PC-3 (cell line): ENCODE measurements at regions not wholly inside any gene's neighbourhood (a gene's known extent, or its start where the extent isn't known, plus 50 kb on each side); places are given as distances from the start of the nearest gene placed in this dataset.

Experiments
- ATAC-seq: fragments of 200-7000 bp; cut with Tn5 transposase; 2 replicates; pipeline ENCODE4 v1.9.1; 2020; ENCODE audit warnings: mild to moderate bottlenecking, moderate library complexity
- BruUV-seq: library from RNA; stranded (reverse); fragments of 400-500 nt; replicated peaks from 2 replicates; lab custom pipeline; 2021; lab: Mats Ljungman, UMichigan
- CTCF ChIA-PET: fragments of 300-600 bp; sonication (Branson Sonifier 250); formaldehyde crosslinking; loops from one replicate; lab custom pipeline; 2022; ENCODE audit warnings: antibody characterized with exemption; lab: Charles Lee
- POLR2A ChIA-PET: fragments of 300-600 bp; sonication (Branson Sonifier 250); formaldehyde crosslinking; loops from one replicate; lab custom pipeline; 2022; ENCODE audit warnings: antibody characterized with exemption; ENCODE audit not compliant: unreplicated experiment; lab: Charles Lee
- DNase-seq: peaks from one replicate; pipeline ENCODE4 v3.0.0-alpha.2; 2015
- H2AFZ ChIP-seq: fragments of 300-600 bp; sonication (generic); 2 replicates; pipeline ENCODE4 v1.6.0; 2016; ENCODE audit warnings: antibody characterized with exemption, low read length
- H3F3A ChIP-seq: fragments of 300-600 bp; sonication (generic); one replicate; pipeline ENCODE4 v1.6.0; 2017; ENCODE audit warnings: antibody characterized with exemption, low read length, control low read depth, mild to moderate bottlenecking; ENCODE audit not compliant: unreplicated experiment
- H3K27ac ChIP-seq: fragments of 300-600 bp; sonication (generic); 2 replicates; pipeline ENCODE4 v1.5.1; 2016; ENCODE audit warnings: mild to moderate bottlenecking, low read length
- H3K27me3 ChIP-seq: fragments of 300-600 bp; sonication (generic); 2 replicates; pipeline ENCODE4 v1.6.1; 2016; ENCODE audit warnings: low read length, mixed read lengths
- H3K36me3 ChIP-seq: fragments of 300-600 bp; sonication (generic); 2 replicates; pipeline ENCODE4 v1.6.1; 2016; ENCODE audit warnings: low read depth, mixed run types, low read length, mixed read lengths
- H3K4me1 ChIP-seq: fragments of 300-600 bp; sonication (generic); 2 replicates; pipeline ENCODE4 v1.5.1; 2016; ENCODE audit warnings: low read length; ENCODE audit not compliant: insufficient read depth
- H3K4me2 ChIP-seq: fragments of 300-600 bp; sonication (generic); 2 replicates; pipeline ENCODE4 v1.6.0; 2016; ENCODE audit warnings: low read length
- H3K4me3 ChIP-seq: fragments of 300-600 bp; sonication (generic); 2 replicates; pipeline ENCODE4 v1.5.1; 2016; ENCODE audit warnings: mild to moderate bottlenecking, low read length, mixed read lengths
- H3K79me2 ChIP-seq: fragments of 300-600 bp; sonication (generic); 2 replicates; pipeline ENCODE4 v1.6.1; 2017; ENCODE audit warnings: low read length, mixed read lengths
- H3K9ac ChIP-seq: fragments of 300-600 bp; sonication (generic); 2 replicates; pipeline ENCODE4 v1.6.0; 2016; ENCODE audit warnings: mild to moderate bottlenecking, low read length
- H3K9me2 ChIP-seq: fragments of 300-600 bp; sonication (generic); replicated peaks from 2 replicates; pipeline ENCODE4 v1.6.1; 2016; ENCODE audit warnings: mixed run types, low read length, mixed read lengths
- H3K9me3 ChIP-seq: fragments of 300-600 bp; sonication (generic); 2 replicates; pipeline ENCODE4 v1.6.1; 2016; ENCODE audit warnings: low read length, mixed read lengths
- H4K20me1 ChIP-seq: fragments of 300-600 bp; sonication (generic); 2 replicates; pipeline ENCODE4 v1.6.1; 2016; ENCODE audit warnings: low read length, mixed read lengths
- CTCF ChIP-seq: fragments of 300-600 bp; sonication (generic); conservative IDR thresholded peaks from 2 replicates; pipeline ENCODE4 v1.5.1; 2017; ENCODE audit warnings: antibody characterized with exemption, low read depth, mild to moderate bottlenecking, low read length
- EZH2 ChIP-seq: fragments of 300-600 bp; sonication (generic); IDR thresholded peaks from one replicate; pipeline ENCODE4 v1.6.1; 2017; ENCODE audit warnings: antibody characterized with exemption, mild to moderate bottlenecking, low read length; ENCODE audit not compliant: unreplicated experiment
- EZH2phosphoT487 ChIP-seq: fragments of 300-600 bp; sonication (generic); IDR thresholded peaks from 2 replicates; pipeline ENCODE4 v1.6.1; 2018; ENCODE audit warnings: mild to moderate bottlenecking, antibody characterized with exemption, low read length, borderline replicate concordance
- intact Hi-C: fragments of 100-400 bp; cut with micrococcal nuclease; formaldehyde crosslinking; loops from 2 replicates; pipeline ENCODE4 v1.9.0; 2023

- intact Hi-C loops, result no loop called here
- H3K79me2 ChIP-seq, result no peaks in the 10 kb centered on the region
- POLR2A ChIA-PET, result no interaction called here
- BruUV-seq, result no TSS peak
- no peaks in the 10 kb centered on the region; the same call in 1 of the 2 replicates for H3K9me2 ChIP-seq
- H3K4me2 ChIP-seq, result no peak overlapping the region
- no peaks in the 10 kb centered on the region for H3K36me3 ChIP-seq
- TF ChIP-seq CTCF, result no peak
- TF ChIP-seq EZH2phosphoT487, result no peak
- no peak for TF ChIP-seq EZH2
- CTCF ChIA-PET, result no interaction called here
- H4K20me1 ChIP-seq, result no peaks in the 10 kb centered on the region
- H2AFZ ChIP-seq, result no peak overlapping the region
- H3K4me3 ChIP-seq, result no peak overlapping the region
- H3K27me3 ChIP-seq, result no peaks in the 10 kb centered on the region
- no peak overlapping the region for H3K27ac ChIP-seq
- H3F3A ChIP-seq, result no peaks in the 10 kb centered on the region
- no peaks in the 10 kb centered on the region for H3K4me1 ChIP-seq
- ATAC-seq, result no peak
- DNase-seq, result no peak
- no peak overlapping the region for H3K9ac ChIP-seq
- no peaks in the 10 kb centered on the region for H3K9me3 ChIP-seq
These were observed 119.5 kb upstream of the ARHGAP5 start for GRCh38 chr14:31957565-31957964.

GRCh38 chr14:31960039-31960438 is 117.1 kb upstream of the ARHGAP5 start:
- POLR2A ChIA-PET, result no interaction called here
- DNase-seq, result no peak

More at GRCh38 chr14:31960039-31960438, 117.1 kb upstream of the ARHGAP5 start:
- Histone ChIP-seq H3K27me3 (no peaks in the 10 kb centered on the region), H3K36me3 (no peaks in the 10 kb centered on the region), H3K4me3 (no peak overlapping the region), H3K9me3 (no peaks in the 10 kb centered on the region), H3K4me1 (no peaks in the 10 kb centered on the region), H3F3A (no peaks in the 10 kb centered on the region), H4K20me1 (no peaks in the 10 kb centered on the region), H3K79me2 (no peaks in the 10 kb centered on the region), H3K9me2 (no peaks in the 10 kb centered on the region; the same call in 1 of the 2 replicates), H3K27ac (no peak overlapping the region), H3K9ac (no peak overlapping the region), H2AFZ (no peak overlapping the region), H3K4me2 (no peak overlapping the region)
- no TSS peak for BruUV-seq
- TF ChIP-seq EZH2, result no peak
- no peak for TF ChIP-seq CTCF
- no peak for TF ChIP-seq EZH2phosphoT487
- intact Hi-C loops, result no loop called here
- no peak for ATAC-seq
- CTCF ChIA-PET, result no interaction called here
